Peyer's patch (tissue), 4 donors: ENCODE measurements at regions not wholly inside any gene's neighbourhood (a gene's known extent, or its start where the extent isn't known, plus 50 kb on each side); places are given as distances from the start of the nearest gene placed in this dataset.

ENCODE experiments used
- POLR2A ChIP-seq, 2 donors: fragments of 450-650 bp; IDR thresholded peaks; one replicate each; pipeline ENCODE4 v1.5.1; 2017; ENCODE audit warnings: antibody characterized with exemption in 2 of 2, mild to moderate bottlenecking in 2 of 2, moderate library complexity in 2 of 2
- TF ChIP-seq, protein P1 (sequence below), 6 experiments: fragments of 450-650 bp in 4 of 6; fragments of 200-600 bp in 2 of 6; sonication (generic) in 1 of 6; IDR thresholded peaks; one replicate each; pipeline ENCODE4 v1.5.1; 2017 to 2019; ENCODE audit warnings: antibody characterized with exemption in 6 of 6, mild to moderate bottlenecking in 3 of 6, moderate library complexity in 1 of 6

- TF ChIP-seq, protein P1, sequence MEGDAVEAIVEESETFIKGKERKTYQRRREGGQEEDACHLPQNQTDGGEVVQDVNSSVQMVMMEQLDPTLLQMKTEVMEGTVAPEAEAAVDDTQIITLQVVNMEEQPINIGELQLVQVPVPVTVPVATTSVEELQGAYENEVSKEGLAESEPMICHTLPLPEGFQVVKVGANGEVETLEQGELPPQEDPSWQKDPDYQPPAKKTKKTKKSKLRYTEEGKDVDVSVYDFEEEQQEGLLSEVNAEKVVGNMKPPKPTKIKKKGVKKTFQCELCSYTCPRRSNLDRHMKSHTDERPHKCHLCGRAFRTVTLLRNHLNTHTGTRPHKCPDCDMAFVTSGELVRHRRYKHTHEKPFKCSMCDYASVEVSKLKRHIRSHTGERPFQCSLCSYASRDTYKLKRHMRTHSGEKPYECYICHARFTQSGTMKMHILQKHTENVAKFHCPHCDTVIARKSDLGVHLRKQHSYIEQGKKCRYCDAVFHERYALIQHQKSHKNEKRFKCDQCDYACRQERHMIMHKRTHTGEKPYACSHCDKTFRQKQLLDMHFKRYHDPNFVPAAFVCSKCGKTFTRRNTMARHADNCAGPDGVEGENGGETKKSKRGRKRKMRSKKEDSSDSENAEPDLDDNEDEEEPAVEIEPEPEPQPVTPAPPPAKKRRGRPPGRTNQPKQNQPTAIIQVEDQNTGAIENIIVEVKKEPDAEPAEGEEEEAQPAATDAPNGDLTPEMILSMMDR (IDR thresholded peaks at IDR 0.05) = no peak
- no peak for TF ChIP-seq POLR2A (IDR thresholded peaks at IDR 0.05)
Measured at GRCh38 chr15:81633889-81634288, 259.9 kb upstream of the TMC3 start.
